Endothelial cell of umbilical vein (primary cell): ENCODE measurements at regions not wholly inside any gene's neighbourhood (a gene's known extent, or its start where the extent isn't known, plus 50 kb on each side); places are given as distances from the start of the nearest gene placed in this dataset.

Experiments
- BruUV-seq: library from RNA; stranded (reverse); fragments of 400-500 nt; replicated peaks from 2 replicates; lab custom pipeline; 2021; lab: Mats Ljungman, UMichigan
- CTCF ChIA-PET: fragments of 300-600, 350-600 bp; sonication (Branson Sonifier 250); formaldehyde crosslinking; loops from one replicate; lab custom pipeline; 2021; ENCODE audit warnings: antibody characterized with exemption, inconsistent platforms; lab: Charles Lee
- POLR2A ChIA-PET: fragments of 300-600, 350-600 bp; sonication (Branson Sonifier 250); formaldehyde crosslinking; loops from one replicate; lab custom pipeline; 2021; ENCODE audit warnings: antibody characterized with exemption, inconsistent platforms; lab: Charles Lee
- DNase-seq: peaks from one replicate; pipeline ENCODE4 v3.0.0-alpha.2; 2011; ENCODE audit warnings: low read depth, low spot score
- FAIRE-seq: peaks from 2 replicates; lab custom pipeline; 2011; peaks lifted over from hg19 to GRCh38; lab: Jason Lieb, UNC
- H2AFZ ChIP-seq: 2 replicates; pipeline ENCODE4 v1.6.0; 2012; ENCODE audit warnings: low read depth, low read length, control low read depth, inconsistent platforms
- H3K27ac ChIP-seq: 2 replicates; pipeline ENCODE4 v1.5.1; 2011; ENCODE audit warnings: low read depth, mild to moderate bottlenecking, control low read depth, low read length, moderate library complexity; ENCODE audit not compliant: insufficient read depth
- H3K27me3 ChIP-seq, 2 experiments: 2 replicates each; pipeline versions ENCODE4 v1.6.0 to v1.6.1; 2011; ENCODE audit warnings: low read length in 2 of 2, mixed read lengths in 1 of 2; ENCODE audit not compliant: control insufficient read depth in 2 of 2, insufficient read depth in 2 of 2
- H3K36me3 ChIP-seq, 2 experiments: 2 replicates in 1 of 2; 3 replicates in 1 of 2; pipeline ENCODE4 v1.5.1; 2011; ENCODE audit warnings: low read length in 2 of 2, mild to moderate bottlenecking in 1 of 2, moderate library complexity in 1 of 2; ENCODE audit not compliant: control insufficient read depth in 2 of 2, insufficient read depth in 2 of 2; ENCODE audit errors: extremely low read depth in 1 of 2
- H3K4me1 ChIP-seq: 3 replicates; pipeline ENCODE4 v1.5.1; 2011; ENCODE audit warnings: mild to moderate bottlenecking, low read length; ENCODE audit not compliant: control insufficient read depth, insufficient read depth; ENCODE audit errors: extremely low read depth
- H3K4me2 ChIP-seq: 2 replicates; pipeline ENCODE4 v1.6.1; 2011; ENCODE audit warnings: low read length, control low read depth, mixed read lengths; ENCODE audit not compliant: insufficient read depth
- H3K4me3 ChIP-seq, 3 experiments: fragments of 200-600 bp in 1 of 3; sonication (generic), shearing (Covaris generic) in 1 of 3; replicated peaks in 1 of 3; 2 replicates each; pipeline ENCODE4 v1.5.1; 2011 to 2016; ENCODE audit warnings: control low read depth in 3 of 3, low read length in 3 of 3, mild to moderate bottlenecking in 2 of 3, inconsistent platforms in 1 of 3, low read depth in 1 of 3, moderate library complexity in 1 of 3; ENCODE audit not compliant: insufficient read depth in 1 of 3
- H3K79me2 ChIP-seq: 2 replicates; pipeline ENCODE4 v1.6.0; 2012; ENCODE audit warnings: low read length, inconsistent platforms; ENCODE audit not compliant: control insufficient read depth, insufficient read depth
- H3K9ac ChIP-seq: replicated peaks from 2 replicates; pipeline ENCODE3; 2011; ENCODE audit warnings: low read length, control low read depth; ENCODE audit not compliant: insufficient read depth; ENCODE audit errors: extremely low read depth
- H3K9me1 ChIP-seq: replicated peaks from 3 replicates; pipeline ENCODE4 v1.6.0; 2011; ENCODE audit warnings: mild to moderate bottlenecking, low read length; ENCODE audit not compliant: control insufficient read depth, insufficient read depth; ENCODE audit errors: extremely low read depth
- H3K9me3 ChIP-seq: replicated peaks from 2 replicates; pipeline ENCODE4 v1.5.1; 2012; ENCODE audit warnings: low read length, inconsistent platforms; ENCODE audit not compliant: control insufficient read depth, insufficient read depth
- H4K20me1 ChIP-seq: replicated peaks from 2 replicates; pipeline ENCODE3; 2011; ENCODE audit warnings: mild to moderate bottlenecking, low read length; ENCODE audit not compliant: control insufficient read depth, insufficient read depth; ENCODE audit errors: extremely low read depth
- EZH2 ChIP-seq: IDR thresholded peaks from 2 replicates; pipeline ENCODE4 v1.6.1; 2012; ENCODE audit warnings: borderline replicate concordance, low read depth, mild to moderate bottlenecking, moderate library complexity, low read length, inconsistent platforms; ENCODE audit not compliant: severe bottlenecking
- GATA2 ChIP-seq: IDR thresholded peaks from 2 replicates; pipeline ENCODE4 v1.7.0; 2011; ENCODE audit warnings: low read depth, mild to moderate bottlenecking, moderate library complexity, mixed read lengths, low read length; ENCODE audit not compliant: insufficient read length, insufficient read depth
- MYC ChIP-seq: IDR thresholded peaks from one replicate; pipeline ENCODE4 v1.6.1; 2011; ENCODE audit warnings: mild to moderate bottlenecking, low read depth, low read length
- POLR2A ChIP-seq: IDR thresholded peaks from 2 replicates; pipeline ENCODE4 v1.6.1; 2012; ENCODE audit warnings: low read depth, mild to moderate bottlenecking, control low read depth, low read length
- POLR2AphosphoS5 ChIP-seq: IDR thresholded peaks from 2 replicates; pipeline ENCODE4 v1.6.1; 2012; ENCODE audit warnings: low read depth, mild to moderate bottlenecking, control low read depth, low read length, moderate library complexity; ENCODE audit not compliant: insufficient read depth
- dilution Hi-C: fragments of 300-500 bp; cut with MboI; formaldehyde crosslinking; loops from one replicate; pipeline ENCODE4 v1.15.0; 2019; ENCODE audit warnings: low sequenced_read_pairs; ENCODE audit not compliant: extremely low pct_ligation_motif_present
- intact Hi-C: fragments of 100-400 bp; cut with micrococcal nuclease; formaldehyde crosslinking; loops from one replicate; pipeline ENCODE4 v1.10.0; 2022
- TF ChIP-seq, protein P1 (sequence below), 2 donors: IDR thresholded peaks; 1 replicate in 1 of 2; 2 replicates in 1 of 2; pipeline ENCODE4 v1.5.1; 2011; ENCODE audit warnings: low read length in 2 of 2, mild to moderate bottlenecking in 2 of 2, moderate library complexity in 2 of 2, control low read depth in 1 of 2, inconsistent platforms in 1 of 2, low read depth in 1 of 2; ENCODE audit not compliant: insufficient read depth in 1 of 2; ENCODE audit errors: extremely low read depth in 1 of 2
- TF ChIP-seq, protein P2 (sequence below): IDR thresholded peaks from 2 replicates; pipeline ENCODE4 v1.6.1; 2011; ENCODE audit not compliant: insufficient read depth, insufficient read length

DNA sequence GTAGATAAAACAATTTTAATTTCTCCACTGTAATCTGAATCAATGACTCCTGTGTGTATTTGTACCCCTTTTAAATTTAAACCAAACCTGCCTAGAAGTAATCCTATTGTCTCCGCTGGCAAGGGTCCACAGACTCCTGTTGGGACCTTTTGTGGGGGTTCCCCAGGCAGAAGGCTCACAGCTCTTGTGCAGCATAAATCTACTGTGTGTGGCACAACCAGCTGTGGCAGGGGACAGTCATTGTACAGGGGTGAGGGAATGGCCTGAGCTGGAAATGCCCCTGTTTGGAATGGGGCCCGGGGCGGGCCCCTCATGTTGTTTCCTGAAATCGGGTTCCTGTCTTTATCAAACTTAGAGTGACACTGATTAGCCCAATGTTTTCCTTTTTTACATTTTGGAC lies 318.2 kb upstream of the FAM98A start:
- Histone ChIP-seq H3K4me3 (no peak overlapping the region), H3K9me1 (no peaks in the 10 kb centered on the region), H2AFZ (no peak overlapping the region), H3K4me2 (no peak overlapping the region), H3K9ac (no peak overlapping the region), H3K27ac (no peak overlapping the region), H3K79me2 (no peaks in the 10 kb centered on the region), H3K4me1 (no peaks in the 10 kb centered on the region), H3K9me3 (peaks cover 2% of the 10 kb centered on the region), H4K20me1 (no peaks in the 10 kb centered on the region), H3K27me3 (no peaks in the 10 kb centered on the region), H3K36me3 (no peaks in the 10 kb centered on the region)
- ChIA-PET CTCF (no interaction called here), POLR2A (no interaction called here)
- BruUV-seq: no TSS peak
- no peak for DNase-seq
- TF ChIP-seq MYC (no peak), POLR2AphosphoS5 (no peak), POLR2A (no peak), GATA2 (no peak), EZH2 (no peak)
- TF ChIP-seq, protein P1, sequence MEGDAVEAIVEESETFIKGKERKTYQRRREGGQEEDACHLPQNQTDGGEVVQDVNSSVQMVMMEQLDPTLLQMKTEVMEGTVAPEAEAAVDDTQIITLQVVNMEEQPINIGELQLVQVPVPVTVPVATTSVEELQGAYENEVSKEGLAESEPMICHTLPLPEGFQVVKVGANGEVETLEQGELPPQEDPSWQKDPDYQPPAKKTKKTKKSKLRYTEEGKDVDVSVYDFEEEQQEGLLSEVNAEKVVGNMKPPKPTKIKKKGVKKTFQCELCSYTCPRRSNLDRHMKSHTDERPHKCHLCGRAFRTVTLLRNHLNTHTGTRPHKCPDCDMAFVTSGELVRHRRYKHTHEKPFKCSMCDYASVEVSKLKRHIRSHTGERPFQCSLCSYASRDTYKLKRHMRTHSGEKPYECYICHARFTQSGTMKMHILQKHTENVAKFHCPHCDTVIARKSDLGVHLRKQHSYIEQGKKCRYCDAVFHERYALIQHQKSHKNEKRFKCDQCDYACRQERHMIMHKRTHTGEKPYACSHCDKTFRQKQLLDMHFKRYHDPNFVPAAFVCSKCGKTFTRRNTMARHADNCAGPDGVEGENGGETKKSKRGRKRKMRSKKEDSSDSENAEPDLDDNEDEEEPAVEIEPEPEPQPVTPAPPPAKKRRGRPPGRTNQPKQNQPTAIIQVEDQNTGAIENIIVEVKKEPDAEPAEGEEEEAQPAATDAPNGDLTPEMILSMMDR (IDR thresholded peaks at IDR 0.05; ENCODE audit: extremely low read depth in 1 of 2, insufficient read depth in 1 of 2, low read depth in 1 of 2, low read length in 2 of 2): no peak
- TF ChIP-seq, protein P2, sequence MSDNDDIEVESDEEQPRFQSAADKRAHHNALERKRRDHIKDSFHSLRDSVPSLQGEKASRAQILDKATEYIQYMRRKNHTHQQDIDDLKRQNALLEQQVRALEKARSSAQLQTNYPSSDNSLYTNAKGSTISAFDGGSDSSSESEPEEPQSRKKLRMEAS: no peak
- intact Hi-C loops: no loop called here
- no peak for FAIRE-seq
- dilution Hi-C loops: no loop called here
